ENCODE measurements at regions not wholly inside any gene's neighbourhood (a gene's known extent, or its start where the extent isn't known, plus 50 kb on each side); places are given as distances from the start of the nearest gene placed in this dataset.
"Not testable (repeated sequence)": the region's sequence is repeated elsewhere in the genome, so short reads cannot be mapped to it uniquely, and the experiment has no call there.

GRCh38 chr4:151526489-151526888, 117.5 kb downstream of the FHIP1A start:
- TF ChIP-seq EZH2phosphoT487 (IDR thresholded peaks at IDR 0.05; ENCODE audit: borderline replicate concordance, low read length): not testable (repeated sequence)
- TF ChIP-seq, protein P1, sequence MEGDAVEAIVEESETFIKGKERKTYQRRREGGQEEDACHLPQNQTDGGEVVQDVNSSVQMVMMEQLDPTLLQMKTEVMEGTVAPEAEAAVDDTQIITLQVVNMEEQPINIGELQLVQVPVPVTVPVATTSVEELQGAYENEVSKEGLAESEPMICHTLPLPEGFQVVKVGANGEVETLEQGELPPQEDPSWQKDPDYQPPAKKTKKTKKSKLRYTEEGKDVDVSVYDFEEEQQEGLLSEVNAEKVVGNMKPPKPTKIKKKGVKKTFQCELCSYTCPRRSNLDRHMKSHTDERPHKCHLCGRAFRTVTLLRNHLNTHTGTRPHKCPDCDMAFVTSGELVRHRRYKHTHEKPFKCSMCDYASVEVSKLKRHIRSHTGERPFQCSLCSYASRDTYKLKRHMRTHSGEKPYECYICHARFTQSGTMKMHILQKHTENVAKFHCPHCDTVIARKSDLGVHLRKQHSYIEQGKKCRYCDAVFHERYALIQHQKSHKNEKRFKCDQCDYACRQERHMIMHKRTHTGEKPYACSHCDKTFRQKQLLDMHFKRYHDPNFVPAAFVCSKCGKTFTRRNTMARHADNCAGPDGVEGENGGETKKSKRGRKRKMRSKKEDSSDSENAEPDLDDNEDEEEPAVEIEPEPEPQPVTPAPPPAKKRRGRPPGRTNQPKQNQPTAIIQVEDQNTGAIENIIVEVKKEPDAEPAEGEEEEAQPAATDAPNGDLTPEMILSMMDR (IDR thresholded peaks at IDR 0.05; ENCODE audit: low read depth, low read length, poor library complexity, severe bottlenecking): not testable (repeated sequence)
